ENCODE measurements at regions not wholly inside any gene's neighbourhood (a gene's known extent, or its start where the extent isn't known, plus 50 kb on each side); places are given as distances from the start of the nearest gene placed in this dataset.

DNA sequence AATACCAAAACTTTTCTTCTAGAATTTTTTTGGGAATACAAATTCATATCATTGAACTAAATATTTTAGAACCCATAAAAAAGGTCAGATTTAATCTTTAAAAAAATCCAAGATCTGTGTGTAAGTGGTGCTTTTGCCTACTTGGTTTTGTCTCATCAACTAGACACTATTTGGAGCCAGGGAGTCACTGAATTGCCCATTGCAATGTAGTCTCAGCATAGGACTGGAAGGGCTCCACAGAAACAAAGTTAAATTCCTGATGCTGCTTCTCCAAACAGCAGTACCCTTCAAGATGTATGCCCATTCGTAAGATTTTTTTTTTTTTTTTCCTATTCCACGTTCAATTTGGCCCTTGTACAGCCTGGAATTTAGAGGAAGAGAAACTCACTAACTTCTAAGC lies 208.0 kb upstream of the MPDZ start:
- DNase-seq = no peak
- peaks cover 2% of the 10 kb centered on the region for H3K9me3 Mint-ChIP-seq
- no peaks in the 10 kb centered on the region for H3K4me1 Mint-ChIP-seq
- H3K27me3 Mint-ChIP-seq = no peaks in the 10 kb centered on the region
- H3K27ac Mint-ChIP-seq = no peak overlapping the region
- ChIA-PET POLR2A (no interaction called here), CTCF (no interaction called here)
- no peaks in the 10 kb centered on the region for H3K36me3 Mint-ChIP-seq (ENCODE audit: low read depth)
- no peak overlapping the region for H3K4me3 Mint-ChIP-seq

DNA sequence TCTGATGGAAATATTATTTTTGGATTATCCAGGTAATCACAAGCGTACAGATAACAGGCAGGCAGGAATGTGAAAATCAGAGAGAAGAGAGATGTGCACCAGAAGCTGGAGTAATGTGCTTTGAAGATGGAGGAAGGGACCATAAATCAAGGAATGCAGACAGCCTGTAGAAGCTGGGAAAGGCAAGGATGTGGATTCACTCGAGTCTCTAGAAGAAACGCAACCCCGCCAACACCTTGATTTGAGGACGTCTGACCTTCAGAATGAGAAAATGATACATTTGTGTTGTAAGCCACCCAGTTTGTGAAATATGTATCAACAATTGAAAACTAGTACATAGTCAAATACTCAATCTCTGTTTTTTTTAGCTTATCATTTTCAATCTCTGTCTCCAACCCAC lies 207.6 kb upstream of the MPDZ start:
- Mint-ChIP-seq H3K36me3 (ENCODE audit: low read depth) (no peaks in the 10 kb centered on the region), H3K27ac (no peak overlapping the region), H3K27me3 (no peaks in the 10 kb centered on the region), H3K4me3 (no peak overlapping the region), H3K4me1 (no peaks in the 10 kb centered on the region), H3K9me3 (peaks cover 2% of the 10 kb centered on the region)
- CTCF ChIA-PET = no interaction called here
- POLR2A ChIA-PET = no interaction called here
- no peak for DNase-seq

DNA sequence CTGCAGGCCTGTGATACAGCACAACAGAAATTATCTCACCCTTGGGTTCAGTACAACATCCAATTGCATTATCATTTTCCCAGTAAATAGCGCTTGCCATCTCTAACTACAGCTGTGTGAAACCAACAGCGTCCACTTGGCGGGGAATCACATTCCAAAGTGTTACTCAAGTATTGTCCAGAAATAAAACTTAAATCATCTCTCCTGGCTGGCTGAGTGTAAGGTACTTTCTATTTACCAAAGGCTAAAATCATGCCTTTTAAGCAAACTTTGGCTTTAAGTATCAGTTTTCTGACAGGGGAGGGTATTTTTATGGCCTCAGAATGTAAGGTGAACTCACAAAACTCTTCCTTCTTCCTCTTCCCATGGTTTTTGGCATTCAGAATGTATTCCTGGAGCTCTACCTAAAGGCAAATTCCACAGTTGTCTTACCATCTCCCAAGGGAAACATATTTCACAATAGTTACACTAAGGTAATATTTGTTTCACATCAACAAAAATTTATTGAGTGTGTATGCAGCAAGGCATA lies 205.6 kb upstream of the MPDZ start:
- Mint-ChIP-seq H3K4me3 (no peak overlapping the region), H3K36me3 (ENCODE audit: low read depth) (no peaks in the 10 kb centered on the region), H3K4me1 (no peaks in the 10 kb centered on the region), H3K27ac (no peak overlapping the region), H3K9me3 (peaks cover 7% of the 10 kb centered on the region), H3K27me3 (no peaks in the 10 kb centered on the region)
- ChIA-PET POLR2A (no interaction called here), CTCF (no interaction called here)
- DNase-seq = no peak

DNA sequence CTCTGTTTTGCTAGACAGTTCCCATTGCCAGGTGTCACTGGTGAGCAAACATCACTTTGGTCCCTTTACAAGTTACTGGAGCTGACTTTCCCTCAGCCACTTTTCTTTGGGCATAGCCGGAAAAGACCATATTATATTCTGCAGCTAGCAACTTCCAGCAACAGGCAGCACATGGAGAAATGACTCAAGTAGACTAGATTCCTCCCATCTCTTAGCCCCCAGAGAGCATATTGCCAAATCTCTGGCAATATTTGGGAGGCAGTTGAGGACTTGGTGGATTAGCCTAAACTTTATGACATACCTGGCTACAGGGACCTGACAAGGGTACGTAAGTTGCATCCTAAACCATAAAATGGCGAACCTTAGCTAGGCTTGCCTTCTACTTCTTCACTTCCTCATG lies 204.7 kb upstream of the MPDZ start:
- Mint-ChIP-seq H3K4me1 (no peaks in the 10 kb centered on the region), H3K36me3 (ENCODE audit: low read depth) (no peaks in the 10 kb centered on the region), H3K27me3 (no peaks in the 10 kb centered on the region), H3K9me3 (peaks cover 7% of the 10 kb centered on the region), H3K27ac (no peak overlapping the region), H3K4me3 (no peak overlapping the region)
- no peak for DNase-seq
- CTCF ChIA-PET = no interaction called here
- POLR2A ChIA-PET = no interaction called here

DNA sequence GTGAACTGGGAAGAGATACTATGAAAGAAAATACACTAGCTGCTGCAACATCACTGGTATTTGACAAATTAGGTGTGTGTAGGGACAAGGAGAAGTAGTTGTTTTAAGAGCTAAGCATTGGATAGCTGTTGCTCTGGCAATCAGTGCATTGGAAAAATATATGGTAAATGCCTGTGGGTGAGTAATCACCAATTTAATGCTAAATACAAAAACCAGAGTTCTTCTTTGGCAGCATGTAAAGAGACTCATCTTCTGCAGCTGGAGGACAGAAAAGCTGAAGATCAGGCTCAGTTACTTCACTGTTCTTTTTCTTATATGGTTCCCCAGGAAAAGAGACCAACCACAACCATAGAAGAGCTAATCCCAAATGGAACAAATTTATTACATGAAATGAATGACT lies 201.8 kb upstream of the MPDZ start:
- no peaks in the 10 kb centered on the region for H3K27me3 Mint-ChIP-seq

DNA sequence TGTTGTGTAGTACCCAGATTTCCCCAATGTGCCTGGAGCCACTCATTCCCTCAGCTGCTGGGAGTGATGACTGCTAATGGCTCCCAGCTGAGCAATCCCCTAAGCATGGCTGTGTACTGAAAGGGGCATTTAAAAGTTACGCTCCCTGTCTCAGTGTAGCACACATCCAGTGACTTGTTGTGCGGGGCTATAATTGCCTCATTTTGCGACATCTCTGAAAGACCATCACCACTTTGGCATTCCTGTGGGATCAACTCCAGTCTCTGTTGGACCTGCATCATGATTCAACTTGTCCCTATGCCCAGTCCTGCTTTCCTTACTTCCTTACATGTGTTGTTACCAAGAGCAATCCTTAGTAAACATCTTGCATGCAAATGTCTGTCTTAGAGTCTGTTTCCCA lies 201.2 kb upstream of the MPDZ start:
- Mint-ChIP-seq H3K4me1 (no peaks in the 10 kb centered on the region), H3K27me3 (no peaks in the 10 kb centered on the region), H3K27ac (no peak overlapping the region), H3K9me3 (peaks cover 16% of the 10 kb centered on the region), H3K36me3 (ENCODE audit: low read depth) (no peaks in the 10 kb centered on the region), H3K4me3 (no peak overlapping the region)
- POLR2A ChIA-PET = no interaction called here
- CTCF ChIA-PET = no interaction called here
- no peak for DNase-seq

More for the DNA sequence above, 201.8 kb upstream of the MPDZ start:
- Mint-ChIP-seq H3K36me3 (ENCODE audit: low read depth) (no peaks in the 10 kb centered on the region), H3K27ac (no peak overlapping the region), H3K4me3 (no peak overlapping the region), H3K4me1 (no peaks in the 10 kb centered on the region), H3K9me3 (peaks cover 16% of the 10 kb centered on the region)
- ChIA-PET CTCF (no interaction called here), POLR2A (no interaction called here)
- DNase-seq = no peak

DNA sequence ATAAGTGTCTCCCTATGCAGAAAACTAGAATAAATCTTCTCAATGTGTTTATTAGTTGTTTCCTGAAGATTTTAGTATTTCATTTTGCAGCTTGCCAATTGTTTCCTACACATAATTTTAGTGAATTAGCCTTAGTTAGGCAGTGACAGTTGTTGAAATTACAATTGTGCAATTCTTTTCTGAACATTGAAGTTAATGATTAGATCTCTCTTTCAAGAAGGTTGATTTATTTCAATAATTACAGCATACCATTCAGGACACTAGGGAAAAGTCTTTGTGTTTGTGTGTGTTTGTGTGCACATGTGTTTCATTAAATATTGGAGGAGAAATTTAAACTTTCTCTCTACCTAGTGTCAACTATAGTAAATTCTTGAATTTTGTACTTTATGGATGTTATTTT lies 199.6 kb upstream of the MPDZ start:
- Mint-ChIP-seq H3K27me3 (no peaks in the 10 kb centered on the region), H3K36me3 (ENCODE audit: low read depth) (no peaks in the 10 kb centered on the region), H3K4me1 (no peaks in the 10 kb centered on the region), H3K4me3 (no peak overlapping the region), H3K9me3 (peaks cover 14% of the 10 kb centered on the region), H3K27ac (no peak overlapping the region)
- POLR2A ChIA-PET = no interaction called here
- DNase-seq = no peak
- CTCF ChIA-PET = no interaction called here

DNA sequence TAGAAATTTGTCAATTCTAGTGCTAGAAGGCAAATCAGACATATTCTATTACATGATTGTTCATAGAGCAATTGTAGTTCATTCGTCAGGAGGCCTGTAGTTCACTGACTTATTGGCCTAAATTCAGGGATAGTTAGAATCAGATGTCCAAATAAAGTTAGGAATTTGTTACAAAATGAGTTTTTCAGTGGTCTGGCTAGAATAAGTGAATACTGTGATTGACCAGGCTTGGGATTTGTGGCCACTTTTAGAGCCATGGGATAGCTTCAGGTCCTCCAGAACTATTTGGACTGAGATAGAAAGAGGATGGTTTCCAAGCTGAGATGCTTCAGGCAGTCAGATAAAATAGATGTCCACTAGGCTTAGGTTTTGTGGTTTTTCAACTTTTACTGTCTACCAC lies 199.1 kb upstream of the MPDZ start:
- H3K4me1 Mint-ChIP-seq = no peaks in the 10 kb centered on the region
- POLR2A ChIA-PET = no interaction called here

DNA sequence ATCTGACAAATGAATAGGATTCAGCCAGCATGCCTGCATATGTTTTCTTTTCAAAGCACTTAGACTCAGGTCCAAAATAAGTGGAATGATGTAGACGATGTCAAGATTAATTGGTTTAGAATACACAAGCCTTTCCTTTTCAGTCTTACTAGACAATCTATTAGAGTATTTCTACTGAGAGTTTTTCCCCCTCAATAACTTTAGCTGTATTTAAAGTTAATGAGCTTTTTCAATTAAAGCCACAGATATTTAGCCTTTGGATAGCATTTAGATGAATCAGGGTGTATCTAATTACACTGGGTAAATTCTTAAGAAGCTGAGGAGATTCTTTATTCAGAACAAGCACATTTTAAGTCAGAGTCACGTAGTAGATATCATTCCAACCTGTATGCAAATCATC lies 198.7 kb upstream of the MPDZ start:
- no peak for DNase-seq
- CTCF ChIA-PET = no interaction called here
- Mint-ChIP-seq H3K4me1 (no peaks in the 10 kb centered on the region), H3K4me3 (no peak overlapping the region), H3K36me3 (ENCODE audit: low read depth) (no peaks in the 10 kb centered on the region), H3K9me3 (peaks cover 14% of the 10 kb centered on the region), H3K27me3 (no peaks in the 10 kb centered on the region), H3K27ac (no peak overlapping the region)
- POLR2A ChIA-PET = no interaction called here

More for the DNA sequence above, 199.1 kb upstream of the MPDZ start:
- no peak overlapping the region for H3K27ac Mint-ChIP-seq
- H3K4me3 Mint-ChIP-seq = no peak overlapping the region
- H3K36me3 Mint-ChIP-seq (ENCODE audit: low read depth) = no peaks in the 10 kb centered on the region
- H3K27me3 Mint-ChIP-seq = no peaks in the 10 kb centered on the region
- H3K9me3 Mint-ChIP-seq = peaks cover 14% of the 10 kb centered on the region
- DNase-seq = no peak
- CTCF ChIA-PET = no interaction called here

DNA sequence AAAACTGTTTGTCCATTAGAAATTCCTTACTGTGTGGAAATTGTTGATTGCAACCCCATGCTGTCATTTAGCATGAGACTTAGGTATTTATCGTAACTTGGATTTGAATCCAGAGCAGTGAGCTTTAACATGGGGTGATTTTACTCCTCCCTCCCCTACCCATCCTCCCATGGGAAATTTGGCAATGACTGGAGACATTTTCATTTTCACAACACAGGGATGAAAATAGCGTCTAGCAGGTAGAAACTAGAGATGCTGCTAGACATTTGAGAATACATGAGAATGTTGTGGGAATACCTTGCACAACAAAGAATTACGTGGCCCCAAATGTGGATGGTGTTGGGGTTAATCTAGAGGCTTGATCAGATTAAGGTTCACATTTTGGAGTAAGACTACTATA lies 191.3 kb upstream of the MPDZ start:
- H3K4me1 Mint-ChIP-seq = no peaks in the 10 kb centered on the region
- peaks cover 2% of the 10 kb centered on the region for H3K9me3 Mint-ChIP-seq
- CTCF ChIA-PET = no interaction called here
- no peak overlapping the region for H3K27ac Mint-ChIP-seq
- POLR2A ChIA-PET = no interaction called here
- DNase-seq = no peak
- no peaks in the 10 kb centered on the region for H3K36me3 Mint-ChIP-seq (ENCODE audit: low read depth)
- H3K4me3 Mint-ChIP-seq = no peak overlapping the region
- no peaks in the 10 kb centered on the region for H3K27me3 Mint-ChIP-seq

DNA sequence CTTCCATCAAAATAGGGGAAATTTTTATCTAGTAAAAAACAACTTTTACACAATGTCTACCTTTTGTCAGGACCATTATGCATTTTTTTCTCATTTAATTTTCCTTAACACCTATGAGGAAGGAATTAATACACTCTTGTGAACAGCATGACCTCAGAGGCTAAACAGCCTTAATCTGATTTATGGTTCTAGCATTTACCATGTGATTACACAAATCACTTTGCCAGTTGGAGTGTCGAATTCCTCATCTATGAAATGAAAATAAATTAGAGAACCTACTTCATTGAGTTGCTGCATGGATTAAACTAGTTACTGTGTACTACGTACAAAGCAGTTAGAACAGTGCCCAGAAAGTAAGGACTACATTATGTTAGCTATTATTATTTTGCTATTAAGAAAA lies 187.7 kb upstream of the MPDZ start:
- Mint-ChIP-seq H3K4me3 (no peak overlapping the region), H3K27me3 (no peaks in the 10 kb centered on the region), H3K4me1 (no peaks in the 10 kb centered on the region), H3K36me3 (ENCODE audit: low read depth) (no peaks in the 10 kb centered on the region), H3K9me3 (peaks cover 6% of the 10 kb centered on the region), H3K27ac (no peak overlapping the region)
- CTCF ChIA-PET = no interaction called here
- POLR2A ChIA-PET = no interaction called here
- DNase-seq = no peak

DNA sequence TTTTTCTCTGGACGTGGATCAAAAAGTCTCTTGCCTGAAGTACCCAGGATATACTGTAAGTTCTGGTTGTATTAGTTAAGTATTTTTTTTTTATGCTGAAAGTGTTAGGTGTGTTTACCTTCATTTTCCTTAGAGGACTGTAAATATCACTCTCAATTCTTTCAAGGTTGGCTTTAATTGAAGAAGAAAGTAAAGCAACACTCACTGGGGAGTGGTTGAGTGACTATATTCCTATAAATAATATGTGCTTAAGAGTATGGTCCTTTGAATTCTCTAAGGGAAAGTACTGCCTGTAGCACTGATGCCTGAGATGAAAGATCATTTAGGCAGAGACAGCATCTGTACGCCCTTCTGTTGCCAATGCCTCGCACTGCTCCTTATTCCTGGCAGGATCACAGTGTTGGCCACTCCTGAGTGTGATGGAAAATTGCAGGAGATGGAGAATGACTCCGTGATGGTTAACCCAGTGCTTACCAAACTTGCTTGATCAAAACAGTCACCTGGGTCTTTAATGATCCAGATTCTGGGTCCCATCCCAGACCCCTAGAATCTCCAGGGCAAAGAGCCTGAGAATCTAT lies 182.0 kb upstream of the MPDZ start:
- Mint-ChIP-seq H3K4me3 (no peak overlapping the region), H3K36me3 (ENCODE audit: low read depth) (no peaks in the 10 kb centered on the region), H3K27me3 (no peaks in the 10 kb centered on the region), H3K4me1 (no peaks in the 10 kb centered on the region), H3K27ac (no peak overlapping the region), H3K9me3 (peaks cover 6% of the 10 kb centered on the region)
- POLR2A ChIA-PET = no interaction called here
- CTCF ChIA-PET = no interaction called here
- no peak for DNase-seq

DNA sequence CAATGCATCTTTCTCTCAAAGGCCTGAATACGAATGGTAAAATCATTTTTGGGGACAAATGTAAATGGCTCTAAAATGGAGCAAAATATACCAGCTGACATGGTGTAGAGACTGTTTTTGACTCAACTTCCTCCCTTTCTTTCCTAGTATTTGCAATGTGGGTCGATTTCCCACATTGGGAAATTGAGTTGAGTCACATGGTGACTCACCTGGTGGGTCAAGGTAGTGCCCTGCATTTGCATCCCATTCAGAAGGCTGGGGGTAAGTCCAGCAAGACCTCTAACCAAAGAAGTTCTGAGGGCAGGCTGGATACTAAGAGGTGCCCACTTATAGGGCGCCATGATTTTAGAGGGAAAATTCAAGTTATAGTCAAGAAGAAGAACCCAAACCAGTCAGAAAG lies 179.6 kb upstream of the MPDZ start:
- ChIA-PET CTCF (no interaction called here), POLR2A (no interaction called here)
- Mint-ChIP-seq H3K36me3 (ENCODE audit: low read depth) (no peaks in the 10 kb centered on the region), H3K27me3 (no peaks in the 10 kb centered on the region), H3K27ac (no peak overlapping the region), H3K4me3 (no peak overlapping the region), H3K4me1 (no peaks in the 10 kb centered on the region), H3K9me3 (peaks cover 2% of the 10 kb centered on the region)
- DNase-seq = no peak

DNA sequence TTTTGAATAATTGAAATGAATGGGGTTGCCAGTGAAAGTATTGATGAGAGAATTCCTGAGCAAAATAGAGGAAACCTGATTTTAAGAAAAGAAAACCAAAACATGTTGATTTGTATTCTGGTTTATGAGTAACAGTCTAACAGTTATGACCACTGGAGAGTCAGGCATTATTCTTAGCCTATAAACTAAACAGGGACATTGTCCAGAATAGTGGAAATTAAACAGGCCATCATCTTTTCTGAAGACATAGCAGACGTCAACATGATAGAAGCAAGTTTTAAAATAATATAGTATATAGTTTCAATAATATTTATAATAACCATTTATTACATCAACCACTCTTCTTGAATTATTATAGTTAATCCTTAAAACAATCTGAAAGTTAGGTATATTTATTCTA lies 178.3 kb upstream of the MPDZ start:
- Mint-ChIP-seq H3K4me1 (no peaks in the 10 kb centered on the region), H3K36me3 (ENCODE audit: low read depth) (no peaks in the 10 kb centered on the region), H3K27ac (no peak overlapping the region), H3K4me3 (no peak overlapping the region), H3K9me3 (peaks cover 2% of the 10 kb centered on the region), H3K27me3 (no peaks in the 10 kb centered on the region)
- CTCF ChIA-PET = no interaction called here
- POLR2A ChIA-PET = no interaction called here
- DNase-seq = no peak

DNA sequence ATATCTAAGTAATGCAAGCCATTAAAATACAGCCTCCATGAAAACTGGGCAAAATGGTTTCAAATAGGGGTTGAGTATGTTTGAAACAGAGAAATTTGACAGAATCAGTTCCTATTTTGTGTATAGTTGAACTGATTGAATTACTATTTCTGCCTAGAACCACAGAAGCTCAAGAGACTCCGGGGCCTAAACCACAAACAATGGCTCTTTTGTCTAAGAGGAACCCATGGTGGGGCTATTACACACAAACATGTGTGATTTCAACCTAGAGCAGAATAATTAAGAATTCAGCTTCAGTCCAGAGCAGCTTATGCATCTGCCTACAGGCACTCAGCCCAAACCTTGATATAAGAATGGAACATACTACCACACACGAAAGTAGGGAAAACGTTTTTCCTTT lies 171.2 kb upstream of the MPDZ start:
- Mint-ChIP-seq H3K4me1 (no peaks in the 10 kb centered on the region), H3K9me3 (no peaks in the 10 kb centered on the region), H3K36me3 (ENCODE audit: low read depth) (no peaks in the 10 kb centered on the region), H3K4me3 (no peak overlapping the region), H3K27ac (no peak overlapping the region), H3K27me3 (no peaks in the 10 kb centered on the region)
- ChIA-PET CTCF (interaction anchor here (1.5 kb wide), 1 partner anchor 23 kb away, joined by 4 read pairs; no protein-coding TSS in a partner anchor), POLR2A (no interaction called here)
- no peak for DNase-seq

All from activated CD4-positive, alpha-beta memory T cell treated with anti-CD3 and anti-CD28 coated beads, Interleukin-2, amount 10 ng/mL, durations not matched to agents 7 days and 5 days (primary cell).